ENCODE measurements at regions not wholly inside any gene's neighbourhood (a gene's known extent, or its start where the extent isn't known, plus 50 kb on each side); places are given as distances from the start of the nearest gene placed in this dataset.

GRCh38 chr2:238968616-238969384, 120.9 kb downstream of the TWIST2 start:
- peaks cover 0 to 15% (median 0%) of the 10 kb centered on the region in 11 experiments; a peak in 4 of 22 replicates for H3K9me3 ChIP-seq (replicated peaks in 1 of 11)
- 0 out of 22 replicates have a peak, but pooled peaks cover 0 to 4% (median 0%) of the 10 kb centered on the region in 11 experiments for H3K27me3 ChIP-seq
- no peak for TF ChIP-seq Cebpa-rat (IDR thresholded peaks at IDR 0.05)
- no peak overlapping the region for H3K4me3 ChIP-seq
- H3K27ac ChIP-seq: no peak overlapping the region
- no peaks in the 10 kb centered on the region; a peak in 1 of 22 replicates for H4K20me1 ChIP-seq
- peaks cover 0 to 5% (median 0%) of the 10 kb centered on the region in 10 experiments; a peak in 1 of 20 replicates for H3K4me1 ChIP-seq
- no peaks in the 10 kb centered on the region for H3K36me3 ChIP-seq
- no peak overlapping the region for H3K4me2 ChIP-seq
- H3K9ac ChIP-seq: no peak overlapping the region

DNA sequence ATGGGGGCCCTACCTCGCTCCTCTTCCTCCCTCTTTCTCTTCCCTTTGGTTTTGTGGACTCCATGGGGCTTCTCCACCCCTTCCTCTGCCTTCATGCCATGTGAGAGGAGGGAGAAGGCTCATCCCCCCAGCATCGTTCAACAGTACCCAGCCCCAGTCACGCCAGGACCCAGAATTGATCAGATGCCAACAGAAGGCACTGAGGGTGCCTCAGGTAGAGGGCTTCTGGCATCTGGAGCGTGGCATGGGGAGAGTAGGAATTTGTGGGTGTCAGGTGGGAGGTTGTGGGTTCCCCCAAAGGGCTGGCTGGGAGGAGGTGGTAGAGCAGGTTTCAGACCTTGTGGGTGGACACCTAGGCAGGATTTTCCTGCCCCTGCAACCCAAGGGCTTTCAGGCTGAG, 122.0 kb downstream of the TWIST2 start:
- H4K20me1 ChIP-seq: no peaks in the 10 kb centered on the region; a peak in 1 of 22 replicates
- no peak for TF ChIP-seq Cebpa-rat (IDR thresholded peaks at IDR 0.05)
- H3K4me1 ChIP-seq: 0 out of 20 replicates have a peak, but pooled peaks cover 0 to 5% (median 0%) of the 10 kb centered on the region in 10 experiments
- no peak overlapping the region for H3K9ac ChIP-seq
- H3K9me3 ChIP-seq (replicated peaks in 1 of 11): peaks cover 4 to 16% (median 6%) of the 10 kb centered on the region in 11 experiments
- no peak overlapping the region for H3K27ac ChIP-seq
- 0 out of 22 replicates have a peak, but pooled peaks cover 0 to 3% (median 0%) of the 10 kb centered on the region in 11 experiments for H3K27me3 ChIP-seq
- no peaks in the 10 kb centered on the region for H3K36me3 ChIP-seq
- H3K4me3 ChIP-seq: no peak overlapping the region
- H3K4me2 ChIP-seq: no peak overlapping the region

GRCh38 chr2:238970553-238971081, 122.7 kb downstream of the TWIST2 start:
- H3K9ac ChIP-seq: no peak overlapping the region
- no peak overlapping the region for H3K4me2 ChIP-seq
- H3K9me3 ChIP-seq (replicated peaks in 1 of 11): peaks cover 12 to 20% (median 13%) of the 10 kb centered on the region in 11 experiments
- no peaks in the 10 kb centered on the region; a peak in 1 of 22 replicates for H4K20me1 ChIP-seq
- no peak overlapping the region for H3K27ac ChIP-seq
- H3K27me3 ChIP-seq: 0 out of 22 replicates have a peak, but pooled peaks cover 0 to 3% (median 0%) of the 10 kb centered on the region in 11 experiments
- TF ChIP-seq Cebpa-rat (IDR thresholded peaks at IDR 0.05): no peak
- no peak overlapping the region for H3K4me3 ChIP-seq
- H3K36me3 ChIP-seq: no peaks in the 10 kb centered on the region
- H3K4me1 ChIP-seq: 0 out of 20 replicates have a peak, but pooled peaks cover 0 to 5% (median 0%) of the 10 kb centered on the region in 10 experiments

GRCh38 chr2:238971318-238972145, 123.6 kb downstream of the TWIST2 start:
- Histone ChIP-seq H3K27ac (no peak overlapping the region), H3K4me2 (no peak overlapping the region), H3K9ac (no peak overlapping the region), H3K27me3 (0 out of 22 replicates have a peak, but pooled peaks cover 0 to 3% (median 0%) of the 10 kb centered on the region in 11 experiments), H3K4me1 (0 out of 20 replicates have a peak, but pooled peaks cover 0 to 5% (median 0%) of the 10 kb centered on the region in 10 experiments), H4K20me1 (no peaks in the 10 kb centered on the region; a peak in 1 of 22 replicates), H3K4me3 (no peak overlapping the region), H3K9me3 (replicated peaks in 1 of 11) (peaks cover 17 to 21% (median 19%) of the 10 kb centered on the region in 11 experiments), H3K36me3 (no peaks in the 10 kb centered on the region)
- TF ChIP-seq Cebpa-rat (IDR thresholded peaks at IDR 0.05): no peak

GRCh38 chr2:238972146-238972445, 124.2 kb downstream of the TWIST2 start:
- TF ChIP-seq Cebpa-rat (IDR thresholded peaks at IDR 0.05): no peak
- no peak overlapping the region for H3K27ac ChIP-seq
- H3K9me3 ChIP-seq (replicated peaks in 1 of 11): peaks cover 17 to 27% (median 20%) of the 10 kb centered on the region in 11 experiments
- no peaks in the 10 kb centered on the region for H3K36me3 ChIP-seq
- 0 out of 22 replicates have a peak, but pooled peaks cover 0 to 3% (median 0%) of the 10 kb centered on the region in 11 experiments for H3K27me3 ChIP-seq
- no peak overlapping the region for H3K4me2 ChIP-seq
- H3K9ac ChIP-seq: no peak overlapping the region
- 0 out of 20 replicates have a peak, but pooled peaks cover 0 to 5% (median 0%) of the 10 kb centered on the region in 10 experiments for H3K4me1 ChIP-seq
- no peak overlapping the region for H3K4me3 ChIP-seq
- H4K20me1 ChIP-seq: no peaks in the 10 kb centered on the region; a peak in 1 of 22 replicates

GRCh38 chr2:238973038-238973739, 125.3 kb downstream of the TWIST2 start:
- H3K27me3 ChIP-seq: 0 out of 22 replicates have a peak, but pooled peaks cover 0 to 3% (median 0%) of the 10 kb centered on the region in 11 experiments
- H3K9me3 ChIP-seq (replicated peaks in 1 of 11): peaks cover 17 to 28% (median 20%) of the 10 kb centered on the region in 11 experiments
- H4K20me1 ChIP-seq: no peaks in the 10 kb centered on the region; a peak in 1 of 22 replicates
- TF ChIP-seq Cebpa-rat (IDR thresholded peaks at IDR 0.05): no peak
- H3K9ac ChIP-seq: no peak overlapping the region
- H3K27ac ChIP-seq: no peak overlapping the region
- H3K4me2 ChIP-seq: no peak overlapping the region
- H3K36me3 ChIP-seq: no peaks in the 10 kb centered on the region
- no peak overlapping the region for H3K4me3 ChIP-seq
- 0 out of 20 replicates have a peak, but pooled peaks cover 0 to 5% (median 0%) of the 10 kb centered on the region in 10 experiments for H3K4me1 ChIP-seq

DNA sequence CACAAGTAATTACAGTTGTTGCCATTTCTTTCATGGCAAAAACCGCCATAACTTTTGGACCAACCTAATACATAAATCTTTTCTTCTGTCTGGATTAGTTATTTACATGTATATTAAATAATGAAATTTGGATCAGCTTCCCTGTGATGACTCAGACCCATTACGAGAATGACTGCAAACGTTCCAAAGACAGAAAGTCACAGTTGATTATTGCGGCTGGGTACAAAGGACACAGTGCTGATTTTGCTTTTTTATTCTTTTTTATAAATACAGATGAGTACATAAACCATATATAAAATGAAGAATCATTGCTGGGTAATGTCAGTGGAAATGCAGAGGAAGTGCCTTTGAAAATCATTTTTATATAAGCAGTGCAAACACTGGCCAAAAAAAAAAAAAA, 126.2 kb downstream of the TWIST2 start:
- no peak overlapping the region for H3K4me2 ChIP-seq
- 0 out of 22 replicates have a peak, but pooled peaks cover 0 to 3% (median 0%) of the 10 kb centered on the region in 11 experiments for H3K27me3 ChIP-seq
- H4K20me1 ChIP-seq: no peaks in the 10 kb centered on the region; a peak in 1 of 22 replicates
- no peak for TF ChIP-seq Cebpa-rat (IDR thresholded peaks at IDR 0.05)
- H3K27ac ChIP-seq: no peak overlapping the region
- no peak overlapping the region for H3K9ac ChIP-seq
- H3K36me3 ChIP-seq: no peaks in the 10 kb centered on the region
- 0 out of 20 replicates have a peak, but pooled peaks cover 0 to 5% (median 0%) of the 10 kb centered on the region in 10 experiments for H3K4me1 ChIP-seq
- H3K4me3 ChIP-seq: no peak overlapping the region
- H3K9me3 ChIP-seq (replicated peaks in 1 of 11): peaks cover 17 to 31% (median 21%) of the 10 kb centered on the region in 11 experiments

All from BLaER1 treated with 17β-estradiol and CSF1 and Interleukin-3, amounts not matched to agents 10 nM and 100 nM (cell line).